HG03439 (cell line): ENCODE measurements at regions not wholly inside any gene's neighbourhood (a gene's known extent, or its start where the extent isn't known, plus 50 kb on each side); places are given as distances from the start of the nearest gene placed in this dataset.

Source experiments
- ATAC-seq: cut with Tn5 transposase; IDR thresholded peaks from one replicate; pipeline ENCODE4 v1.9.1; 2021; ENCODE audit warnings: mild to moderate bottlenecking, moderate library complexity; ENCODE audit not compliant: unreplicated experiment

DNA sequence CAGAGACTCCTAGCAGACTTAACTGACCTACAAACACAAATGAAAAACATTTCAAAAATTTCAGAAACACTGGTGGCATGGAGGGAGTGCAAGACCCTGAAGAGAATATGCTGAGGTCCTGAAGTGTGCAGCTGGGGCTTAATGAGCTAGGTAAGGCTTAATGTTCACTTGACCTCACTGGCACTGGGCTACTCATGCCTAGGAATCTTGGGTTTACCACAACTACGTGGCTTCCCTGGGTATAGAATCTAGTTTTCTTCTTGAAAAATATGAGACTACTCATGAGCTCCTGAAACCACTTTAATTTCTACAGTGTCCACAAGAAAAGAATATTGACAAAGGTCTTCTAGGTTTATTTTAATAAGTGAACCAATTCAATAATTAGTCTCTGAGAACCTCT is 139.8 kb downstream of the HNMT start:
- ATAC-seq: no peak

DNA sequence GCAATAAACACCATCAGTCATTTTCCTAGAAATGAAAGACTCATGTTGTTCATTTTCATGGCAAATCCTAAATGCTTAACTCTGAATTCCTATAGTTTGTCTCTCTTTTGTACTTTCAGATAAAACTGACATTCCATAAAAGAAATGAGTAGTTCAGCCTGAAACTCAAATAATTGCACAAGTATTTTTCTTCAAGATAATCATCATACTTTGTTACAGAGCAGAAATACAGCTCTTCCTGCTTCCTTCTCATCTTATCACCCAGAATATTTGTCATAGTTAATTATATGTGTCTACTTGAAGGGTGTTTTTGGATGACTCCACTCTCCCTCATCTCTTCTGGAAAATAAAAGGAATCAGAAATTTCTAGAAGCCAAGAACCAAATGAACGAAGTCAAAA is 141.1 kb downstream of the HNMT start:
- ATAC-seq: no peak

DNA sequence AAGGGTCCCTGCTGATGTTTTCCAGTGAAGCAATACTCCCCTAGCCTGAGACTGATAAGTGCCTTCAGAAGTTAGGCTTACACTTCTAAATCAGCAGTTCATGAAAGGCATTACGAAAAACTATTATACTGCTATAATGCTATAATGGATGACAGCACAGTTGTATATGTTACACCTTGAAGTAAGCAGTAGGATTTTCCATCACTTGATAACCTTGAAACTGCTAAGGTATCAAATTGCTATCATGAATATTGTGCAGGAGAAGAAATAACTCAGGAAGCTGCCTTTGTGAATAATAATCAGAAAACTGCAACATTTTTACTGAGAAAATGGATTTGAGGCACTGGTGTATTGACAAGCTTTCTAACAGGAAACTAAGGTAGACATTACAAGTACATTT is 142.3 kb downstream of the HNMT start:
- ATAC-seq: no peak

DNA sequence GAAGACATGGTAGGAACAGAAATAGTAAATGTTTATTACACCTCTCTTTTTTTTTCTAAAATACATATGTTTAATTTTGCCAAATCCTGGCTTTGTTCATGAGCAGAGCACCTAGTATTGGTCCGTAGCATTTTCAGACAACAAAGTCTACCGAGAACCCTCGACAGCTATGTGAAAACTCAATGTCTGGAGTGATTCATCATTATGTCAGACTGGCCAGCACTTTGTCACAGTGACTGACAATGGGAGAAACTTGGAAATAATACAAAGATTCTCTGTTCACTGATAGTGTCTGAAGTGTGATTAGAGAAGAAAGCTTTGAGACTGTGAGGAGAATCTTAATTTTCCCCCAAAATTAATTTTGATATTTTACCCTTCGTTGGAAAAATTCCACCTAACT is 143.0 kb downstream of the HNMT start:
- ATAC-seq: no peak

DNA sequence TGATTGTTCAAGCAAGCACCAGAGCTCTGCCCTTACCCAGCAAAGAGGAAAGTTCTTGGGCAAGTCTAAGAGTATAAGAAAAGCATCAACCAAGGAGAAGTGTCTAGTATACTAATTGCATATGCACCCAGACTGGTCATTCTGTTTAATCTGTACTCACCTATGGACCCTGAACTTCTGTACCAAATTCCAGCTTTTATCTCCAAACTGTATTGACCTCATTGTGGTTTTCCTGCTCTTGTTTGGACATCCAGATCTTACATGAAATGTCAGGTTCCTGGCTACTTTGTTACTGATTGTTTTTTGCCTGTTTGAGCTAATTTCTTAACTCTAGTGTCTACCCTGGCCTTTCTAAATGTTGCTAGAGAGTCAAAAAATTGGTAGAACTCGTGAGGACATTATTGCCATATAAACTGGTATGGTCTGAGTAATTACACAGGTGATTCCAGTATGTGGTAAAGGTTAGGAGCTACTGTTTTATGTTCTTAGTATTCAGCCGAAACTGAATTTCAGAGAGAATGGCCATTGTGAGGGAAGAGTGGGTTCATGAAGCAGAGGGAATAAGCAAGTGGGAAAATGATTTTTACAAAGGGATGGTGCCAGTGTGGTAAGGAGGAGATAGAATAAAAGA is 146.3 kb downstream of the HNMT start:
- ATAC-seq: no peak

DNA sequence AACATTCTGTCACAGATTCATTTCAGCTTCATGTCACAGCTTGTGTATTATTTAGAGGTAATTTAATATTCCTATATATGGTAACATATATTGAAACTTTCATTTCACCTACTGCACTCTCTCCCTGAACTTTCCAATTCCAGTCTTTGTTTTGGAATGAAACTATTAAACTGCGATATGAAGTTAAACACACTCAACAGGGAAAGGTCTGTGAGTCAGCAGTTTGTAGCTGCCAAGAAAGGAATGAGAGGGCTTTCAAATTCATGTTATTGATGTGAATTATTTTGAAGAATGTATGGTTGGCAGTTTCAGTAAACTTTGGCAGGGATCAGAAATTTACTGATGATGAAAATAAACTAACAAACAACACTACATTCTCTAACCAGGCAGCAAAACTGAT is 148.3 kb downstream of the HNMT start:
- ATAC-seq: no peak

DNA sequence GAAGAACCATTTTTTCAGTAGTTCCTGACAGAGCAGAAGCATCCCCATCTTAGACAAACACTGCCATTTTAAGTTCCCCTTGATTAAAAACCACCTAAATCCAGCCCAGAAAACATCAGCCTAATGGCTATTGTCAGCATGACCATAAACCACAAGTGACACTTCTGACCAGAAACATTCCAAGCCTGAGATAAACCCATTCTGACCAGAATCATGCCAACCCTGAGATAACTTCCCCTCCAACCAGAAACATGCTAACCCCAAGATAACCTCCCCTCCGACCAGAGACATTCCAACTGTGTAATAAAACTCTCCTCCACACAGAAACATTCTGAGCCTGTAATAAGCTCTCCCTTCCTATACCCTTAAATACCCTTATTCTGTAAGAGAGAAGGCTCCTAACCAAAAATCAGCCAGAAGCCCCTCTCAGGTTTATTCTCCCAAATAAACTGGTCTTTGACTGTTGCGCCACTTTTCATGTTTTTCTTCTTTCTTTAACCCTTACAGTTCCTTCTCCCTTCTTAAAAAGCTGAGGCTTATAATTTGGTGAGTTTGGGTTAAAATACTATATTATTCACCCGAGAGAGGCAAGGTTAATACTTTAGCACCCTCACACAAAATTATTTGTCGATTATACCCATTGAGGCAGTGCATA is 149.7 kb downstream of the HNMT start:
- no peak for ATAC-seq

DNA sequence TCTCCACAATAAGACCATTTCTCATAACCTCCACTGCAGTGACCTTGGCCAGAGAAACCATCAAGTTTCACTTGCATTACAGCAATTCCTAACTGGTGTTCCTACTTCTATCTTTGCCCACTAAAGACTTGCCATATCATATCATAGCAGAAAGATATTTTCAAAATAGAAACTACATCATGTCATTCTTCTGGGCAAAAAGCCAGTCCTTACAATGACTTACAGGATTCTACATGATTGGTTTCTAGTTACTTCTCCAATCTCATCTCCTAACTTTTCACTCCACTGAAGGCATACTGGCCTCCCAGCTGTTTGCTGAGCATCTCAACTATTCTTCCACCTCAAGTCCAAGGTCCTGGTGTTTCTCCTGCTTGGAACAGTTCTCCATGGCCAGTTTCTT is 151.4 kb downstream of the HNMT start:
- ATAC-seq: no peak

DNA sequence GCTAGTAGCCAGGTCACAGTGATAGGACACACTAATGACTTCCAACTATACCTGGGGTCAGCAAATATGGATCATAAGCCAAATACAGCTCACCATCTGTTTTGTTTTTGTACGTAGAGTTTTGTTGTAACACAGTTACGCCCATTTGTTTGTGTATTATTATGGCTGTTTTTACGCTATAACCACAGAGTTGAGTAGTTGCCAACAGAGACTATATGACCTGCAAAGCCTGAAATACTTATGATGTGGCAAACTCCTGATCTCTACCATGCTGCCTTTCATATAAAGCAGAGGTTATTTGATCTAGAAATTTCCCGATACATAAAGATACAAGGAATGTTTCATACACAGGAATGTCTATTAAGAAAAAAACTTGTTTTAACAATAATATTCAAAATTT is 152.2 kb downstream of the HNMT start:
- no peak for ATAC-seq

DNA sequence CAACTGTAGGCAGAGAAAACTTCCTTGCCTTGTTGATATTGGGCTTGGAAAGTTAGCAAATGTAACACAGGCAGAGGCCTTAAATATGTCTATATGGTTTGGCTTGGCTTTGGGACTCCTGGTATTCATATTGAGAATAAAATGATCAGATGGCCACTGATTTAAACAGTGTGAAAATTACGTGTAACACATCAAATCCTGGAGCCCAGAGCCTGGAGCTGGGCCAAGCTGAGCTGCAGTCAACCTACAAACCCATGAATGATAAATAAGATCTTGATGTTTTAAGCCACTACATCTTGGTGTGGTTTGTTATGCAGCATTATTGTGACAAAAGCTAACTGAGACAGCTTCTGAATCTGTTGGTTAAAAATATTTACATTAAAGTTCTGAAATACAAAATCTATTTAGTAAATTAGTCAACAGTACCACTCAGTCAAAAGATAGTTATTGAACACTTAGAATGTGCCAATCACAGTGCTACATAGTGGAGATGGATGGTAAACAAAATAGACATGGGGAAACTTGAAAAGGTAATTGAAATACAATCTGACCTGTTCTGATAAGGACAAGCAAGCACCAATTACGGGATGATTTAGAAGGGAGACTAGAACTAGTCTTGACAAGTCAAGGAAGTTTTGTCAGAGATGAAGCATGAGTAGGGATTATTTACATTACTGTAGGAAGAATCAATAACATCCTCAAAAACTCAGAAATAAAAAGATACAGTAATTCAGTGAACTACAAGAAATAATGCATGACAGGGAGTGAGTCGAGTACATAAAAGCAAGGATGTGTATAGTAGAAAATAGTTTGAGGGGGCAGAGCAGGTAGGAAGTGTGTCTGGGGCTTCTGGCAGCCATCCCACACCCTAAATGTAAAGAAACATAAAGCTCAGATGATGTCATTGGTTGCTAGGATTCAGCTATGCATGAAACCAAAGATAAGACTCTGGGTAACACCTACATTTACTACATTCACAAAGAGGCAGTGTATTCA is 157.7 kb downstream of the HNMT start:
- ATAC-seq: no peak

DNA sequence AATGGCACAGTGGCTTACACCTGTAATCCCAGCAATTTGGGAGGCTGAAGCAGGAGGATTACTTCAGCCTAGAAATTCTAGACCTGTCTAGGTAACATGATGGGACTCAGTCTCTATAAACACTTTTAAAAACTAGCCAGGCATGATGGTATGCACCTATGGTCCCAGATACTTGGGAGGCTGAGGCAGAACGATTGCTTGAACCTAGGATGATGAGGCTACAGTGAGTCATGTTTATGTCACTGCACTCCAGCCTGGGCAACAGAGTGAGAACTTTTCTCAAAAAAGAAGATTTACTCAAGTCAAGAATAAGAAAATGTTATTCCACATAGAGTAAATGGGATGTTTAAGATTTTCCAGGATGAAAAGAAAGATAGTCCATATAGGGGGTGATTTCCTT is 158.6 kb downstream of the HNMT start:
- no peak for ATAC-seq

DNA sequence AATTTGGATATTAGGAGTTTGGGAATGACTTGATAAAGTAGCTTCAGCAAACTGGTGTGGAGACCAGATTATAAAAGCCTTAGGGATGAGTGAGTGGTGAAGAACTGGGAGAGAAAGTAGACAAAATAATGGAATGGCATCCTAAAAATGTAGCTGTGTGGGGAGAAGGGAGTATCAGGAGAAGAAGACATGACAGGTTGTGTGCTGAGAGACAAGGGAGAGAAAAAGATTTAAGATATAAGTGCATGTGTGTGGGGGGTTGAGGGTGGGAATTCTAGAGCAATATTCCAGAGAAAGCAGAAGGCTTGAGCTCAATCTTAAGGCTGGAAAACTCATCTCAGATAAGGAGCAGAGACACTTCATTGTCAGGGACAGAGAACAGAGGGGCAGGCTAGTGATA is 159.5 kb downstream of the HNMT start:
- no peak for ATAC-seq

DNA sequence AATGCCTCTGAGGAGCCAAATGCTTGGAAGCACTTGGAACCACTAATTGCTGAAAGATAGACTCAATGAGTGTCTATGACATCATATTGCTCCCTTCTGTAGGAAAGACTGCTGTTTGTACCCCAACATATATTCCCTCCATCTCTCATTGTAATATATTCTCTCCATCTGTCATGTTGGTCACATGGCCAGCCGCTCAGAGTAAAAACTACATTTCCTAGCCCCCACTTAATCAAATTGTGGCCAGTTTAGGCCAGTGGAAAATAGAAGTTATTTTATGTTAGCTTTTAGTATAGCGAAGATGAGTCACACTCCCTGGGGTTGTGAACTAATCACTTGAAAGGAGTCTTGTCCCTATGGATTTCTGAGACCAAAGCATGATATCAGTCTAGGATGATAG is 160.2 kb downstream of the HNMT start:
- ATAC-seq: no peak

DNA sequence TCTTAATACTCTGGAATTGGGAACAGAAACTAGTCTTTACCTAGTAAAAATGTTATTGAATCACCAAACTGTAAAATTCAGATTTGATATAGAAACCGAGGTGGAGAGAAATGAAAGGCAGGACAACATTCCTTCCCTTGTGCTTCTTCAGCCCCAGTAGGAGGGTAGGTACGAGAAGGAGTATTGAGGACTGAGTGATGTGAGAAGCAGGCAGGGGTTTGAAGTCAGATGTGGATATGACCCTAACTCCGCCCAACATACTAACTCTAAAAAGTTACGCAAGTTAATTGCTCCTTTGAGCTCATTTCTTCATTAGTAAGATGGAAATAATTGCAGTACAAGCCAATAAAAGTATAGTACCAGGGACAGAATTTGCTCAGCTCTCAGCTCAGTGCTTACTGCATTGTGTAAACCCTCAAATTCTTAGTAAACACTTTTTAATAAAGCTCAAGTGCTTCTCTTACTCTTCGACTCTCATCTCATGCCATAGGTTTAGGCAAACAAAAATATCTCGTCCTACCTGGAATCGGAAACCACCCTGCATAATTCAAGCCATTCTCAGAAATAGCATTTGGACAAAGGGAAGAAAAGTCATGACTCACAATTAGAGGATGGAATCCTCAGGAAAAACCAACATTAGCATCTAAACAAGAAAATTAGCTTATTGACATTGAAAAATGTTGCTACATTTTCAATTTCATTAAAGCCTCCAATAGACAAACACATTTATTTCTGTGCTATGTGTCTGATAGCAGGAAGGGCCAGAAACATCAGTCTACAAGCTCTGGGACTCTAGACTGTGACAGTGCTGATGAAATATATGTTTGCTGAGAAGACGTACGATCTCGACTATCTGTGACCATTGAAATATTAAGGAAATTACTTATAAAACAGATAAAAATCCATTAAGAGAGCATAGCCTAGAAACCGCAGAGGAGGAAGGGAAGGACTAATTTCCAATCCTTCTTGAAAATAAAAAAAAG is 161.3 kb downstream of the HNMT start:
- ATAC-seq: no peak

DNA sequence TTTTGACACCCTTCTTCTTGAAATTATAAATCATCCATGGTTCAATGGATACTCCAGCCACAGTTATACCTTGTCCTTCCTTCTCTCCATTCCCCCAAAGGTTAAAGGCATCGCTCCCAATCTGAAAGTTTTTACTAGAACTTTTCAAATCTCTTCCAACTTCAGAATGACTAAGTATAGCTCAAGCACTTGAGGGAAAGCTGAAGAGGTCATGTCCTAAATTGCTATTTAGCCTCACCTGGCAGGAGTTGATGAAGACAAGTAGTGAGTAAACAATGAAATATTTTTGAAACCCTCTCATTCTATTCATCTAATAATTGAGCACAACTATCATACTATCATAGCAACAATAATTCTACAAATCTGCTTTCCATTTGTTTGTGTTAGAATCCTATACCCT is 167.8 kb downstream of the HNMT start:
- ATAC-seq: no peak

DNA sequence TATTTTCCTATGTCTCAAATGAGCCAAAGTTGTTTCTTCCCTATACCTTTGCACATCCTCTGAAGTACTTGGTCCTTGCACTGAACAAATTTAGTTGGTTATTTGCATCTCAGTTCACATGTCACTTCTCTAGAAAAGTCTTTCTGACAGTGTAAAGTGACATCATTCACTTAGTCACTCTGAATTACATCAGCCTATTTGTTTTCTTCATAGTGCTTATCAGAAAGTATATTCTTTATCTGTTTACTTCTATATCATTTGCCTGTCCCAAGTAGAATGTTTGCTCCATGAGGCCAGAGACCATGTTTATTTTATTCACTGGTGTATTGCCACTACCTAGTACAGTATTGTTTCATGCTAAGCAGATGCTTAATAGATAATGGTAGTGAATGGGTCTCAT is 173.7 kb downstream of the HNMT start:
- ATAC-seq: no peak

DNA sequence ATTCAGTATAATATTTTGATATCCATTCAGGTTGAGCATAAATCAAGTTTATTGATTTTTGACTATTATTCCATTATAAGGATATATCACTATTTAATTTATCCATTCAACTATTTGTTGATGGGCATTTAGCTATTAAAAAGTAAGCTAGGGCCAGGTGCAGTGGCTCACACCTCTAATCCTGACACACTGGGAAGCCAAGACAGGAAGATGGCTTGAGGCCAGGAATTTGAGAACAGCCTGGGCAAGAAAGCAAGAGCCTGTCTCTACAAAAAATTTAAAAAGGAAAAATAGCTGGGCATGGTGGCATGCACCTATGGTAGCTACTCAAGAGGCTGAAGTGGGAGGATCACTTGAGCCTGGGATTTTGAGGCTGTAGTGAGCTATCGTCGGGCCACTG is 183.5 kb downstream of the HNMT start:
- ATAC-seq: no peak

DNA sequence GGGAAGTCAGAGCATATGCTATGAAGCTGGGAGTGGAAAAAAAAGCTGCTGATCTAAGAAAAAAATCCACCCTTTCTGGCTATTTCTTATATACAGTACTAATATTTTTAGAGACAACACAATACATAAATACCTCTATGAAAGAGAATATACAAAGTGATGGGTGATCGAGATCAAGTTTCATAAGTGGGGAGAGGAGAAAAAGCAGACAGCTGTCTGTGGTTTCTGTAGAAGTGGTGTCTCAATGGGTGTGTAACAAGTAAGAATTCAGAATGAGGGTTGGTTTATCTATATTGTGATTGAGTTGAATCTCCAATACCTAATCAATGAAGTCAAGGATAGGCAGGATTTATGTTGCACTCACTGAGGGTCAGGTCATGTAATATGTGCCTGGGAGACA is 191.0 kb downstream of the HNMT start:
- ATAC-seq: no peak

DNA sequence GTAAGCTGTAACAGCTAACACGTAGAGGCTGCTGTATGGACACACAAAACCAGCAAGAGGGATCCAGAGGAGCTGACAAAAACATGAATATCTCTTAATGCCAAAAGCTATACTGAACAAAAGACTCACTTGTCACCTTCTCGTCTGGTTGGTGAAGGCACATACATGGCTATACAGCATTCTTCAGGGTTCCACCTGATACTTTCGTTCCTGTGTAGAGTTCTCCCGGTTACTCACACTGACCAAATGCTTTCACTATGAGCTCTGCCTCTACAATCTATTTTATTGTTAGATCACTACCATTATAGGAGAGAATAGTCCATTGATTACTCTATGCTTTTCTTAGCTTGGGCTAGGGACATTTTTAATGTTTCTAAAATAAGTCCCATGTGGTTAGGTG is 193.1 kb downstream of the HNMT start:
- no peak for ATAC-seq

DNA sequence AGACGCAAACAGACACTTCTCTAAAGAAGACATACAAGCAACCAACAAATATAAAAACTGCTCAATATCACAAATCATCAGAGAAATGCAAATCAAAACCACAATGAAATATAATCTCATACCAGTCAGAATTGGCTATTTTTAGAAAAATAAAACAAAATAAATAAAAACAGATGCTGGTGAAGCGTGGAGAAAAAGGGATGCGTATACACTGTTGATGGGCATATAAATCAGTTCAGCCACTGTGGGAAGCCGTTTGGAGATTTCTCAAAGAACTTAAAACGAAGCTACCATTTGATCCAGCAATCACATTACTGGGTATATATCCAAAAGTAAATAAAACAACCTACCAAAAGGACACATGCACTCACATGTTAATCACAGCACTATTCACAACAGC is 206.2 kb downstream of the HNMT start:
- no peak for ATAC-seq

DNA sequence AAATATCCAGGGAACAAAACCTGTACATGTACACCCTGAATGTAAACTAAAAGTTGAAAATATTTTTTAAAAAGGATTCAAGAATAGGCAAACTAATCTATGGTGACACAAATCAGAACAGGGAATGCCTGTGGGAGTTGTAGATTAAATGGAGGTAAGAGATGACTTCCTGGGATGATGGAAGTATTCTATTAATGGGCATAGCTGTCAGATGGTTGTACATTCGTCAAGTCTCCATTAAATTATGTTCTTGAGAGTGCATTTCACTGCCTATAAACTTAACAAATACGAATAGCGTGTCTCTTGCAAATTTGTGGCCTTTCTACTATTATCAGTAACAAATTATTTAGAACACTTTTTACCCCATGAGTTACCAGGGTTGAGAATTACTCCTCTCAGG is 207.0 kb downstream of the HNMT start:
- no peak for ATAC-seq
